GM21825 (cell line): ENCODE measurements at regions not wholly inside any gene's neighbourhood (a gene's known extent, or its start where the extent isn't known, plus 50 kb on each side); places are given as distances from the start of the nearest gene placed in this dataset.
"Not testable (repeated sequence)": the region's sequence is repeated elsewhere in the genome, so short reads cannot be mapped to it uniquely, and the experiment has no call there.

Experiments used
- ATAC-seq: cut with Tn5 transposase; IDR thresholded peaks from one replicate; pipeline ENCODE4 v1.9.1; 2021; ENCODE audit warnings: mild to moderate bottlenecking, moderate library complexity; ENCODE audit not compliant: unreplicated experiment

DNA sequence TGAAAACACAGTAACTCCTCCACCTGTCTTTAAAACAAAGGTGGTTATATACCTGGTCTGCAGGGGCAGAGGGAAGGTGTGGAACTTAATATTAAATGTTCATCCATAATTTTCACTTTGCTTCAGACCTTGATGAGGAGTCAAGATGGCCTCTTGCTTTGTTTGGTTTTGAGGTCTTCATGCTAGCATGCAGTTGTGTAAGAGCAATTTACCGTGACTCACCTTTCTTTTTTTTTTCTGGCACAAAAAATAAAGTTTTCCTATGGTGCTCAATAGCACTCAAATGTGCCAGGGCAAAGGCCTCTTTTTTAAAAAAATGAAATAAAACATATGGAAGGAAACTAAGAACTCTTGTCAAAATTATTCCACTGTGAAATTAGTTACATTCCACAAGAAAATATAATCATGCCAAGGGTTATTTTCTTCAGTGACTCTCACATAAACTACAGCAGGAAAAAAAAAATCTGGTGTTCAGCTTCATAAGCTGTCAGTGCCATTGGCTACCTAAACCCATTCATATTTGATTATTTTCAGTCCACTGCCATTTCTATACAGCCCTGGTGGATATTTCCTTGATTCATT, 128.2 kb downstream of the SLC7A11 start:
- ATAC-seq, result peak; percentile 10

DNA sequence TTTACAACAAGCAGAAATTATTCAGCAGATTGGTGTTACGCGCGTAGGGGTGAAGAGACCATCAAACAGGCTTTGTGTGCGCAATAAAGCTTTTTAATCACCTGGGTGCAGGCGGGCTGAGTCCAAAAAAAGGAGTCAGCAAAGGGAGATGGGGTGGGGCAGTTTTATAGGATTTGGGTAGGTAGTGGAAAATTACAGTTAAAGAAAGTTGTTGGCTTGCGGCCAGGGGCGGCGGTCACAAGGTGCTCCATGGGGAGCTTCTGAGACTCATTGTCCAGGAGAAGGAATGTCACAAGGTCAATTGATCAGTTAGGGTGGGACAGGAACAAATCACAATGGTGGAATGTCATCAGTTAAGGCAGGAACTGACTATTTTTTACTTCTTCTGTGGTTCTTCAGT, 129.3 kb downstream of the SLC7A11 start:
- ATAC-seq, result not testable (repeated sequence)

DNA sequence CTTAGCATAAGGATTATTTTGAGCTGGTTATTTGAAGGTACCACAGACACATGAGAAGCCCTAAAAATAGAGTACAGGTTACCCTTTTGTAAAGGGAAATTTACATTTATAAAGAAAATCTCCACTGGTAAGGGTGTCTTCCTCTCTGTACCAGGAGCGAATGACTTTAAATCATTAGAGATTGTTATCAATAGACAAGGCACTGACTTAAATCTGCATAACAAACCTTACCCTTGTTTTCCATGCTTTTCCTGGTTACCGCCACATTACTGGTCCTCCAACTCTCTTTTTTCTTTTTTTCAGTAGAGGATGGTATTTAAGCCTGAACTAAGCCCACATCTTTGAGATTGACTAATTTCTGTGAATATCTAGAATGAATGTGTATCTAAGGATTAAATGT, 129.8 kb downstream of the SLC7A11 start:
- ATAC-seq, result no peak

DNA sequence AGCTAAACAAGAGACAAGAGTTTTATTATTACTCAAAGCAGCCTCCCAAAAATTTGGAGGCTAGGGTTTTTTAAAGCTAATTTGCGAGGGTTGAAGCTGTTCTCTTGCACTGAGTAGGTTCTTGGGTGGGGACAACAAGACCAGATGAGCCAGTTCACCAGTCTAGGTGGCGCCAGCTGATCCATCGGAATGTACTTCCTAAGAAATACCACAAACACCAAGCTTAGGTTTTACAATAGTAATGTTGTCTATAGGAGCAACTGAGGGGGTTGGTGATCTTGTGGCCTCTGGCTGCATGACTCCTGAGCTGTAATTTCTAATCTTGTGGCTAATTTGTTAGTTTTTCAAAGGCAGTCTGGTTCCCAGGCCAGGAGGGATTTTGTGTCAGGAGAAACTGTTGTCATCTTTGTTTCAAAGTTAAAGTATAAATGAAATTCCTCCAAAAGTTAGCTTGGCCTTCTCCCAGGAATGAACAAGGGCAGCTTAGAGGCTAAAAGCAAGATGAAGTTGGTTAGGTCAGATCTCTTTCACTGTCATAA, 130.6 kb downstream of the SLC7A11 start:
- no peak for ATAC-seq

DNA sequence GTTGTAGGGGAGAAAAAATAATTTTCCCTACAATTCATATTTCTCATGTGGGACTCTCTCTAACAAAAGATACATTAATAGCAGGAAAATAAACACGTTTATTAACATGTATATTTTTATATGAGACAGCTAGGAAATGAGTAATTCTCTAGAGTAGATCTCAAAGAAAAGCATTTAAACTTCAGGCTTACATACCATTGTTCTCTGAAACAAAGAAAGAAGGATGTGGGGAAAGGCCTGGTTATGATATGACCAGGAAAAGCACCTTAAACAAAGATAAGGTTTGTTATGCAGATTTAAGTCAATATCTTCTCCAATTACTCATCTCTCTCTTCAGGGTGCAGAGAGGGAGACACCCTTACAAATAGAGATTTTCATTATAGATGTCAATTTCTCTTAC, 131.3 kb downstream of the SLC7A11 start:
- ATAC-seq, result no peak

DNA sequence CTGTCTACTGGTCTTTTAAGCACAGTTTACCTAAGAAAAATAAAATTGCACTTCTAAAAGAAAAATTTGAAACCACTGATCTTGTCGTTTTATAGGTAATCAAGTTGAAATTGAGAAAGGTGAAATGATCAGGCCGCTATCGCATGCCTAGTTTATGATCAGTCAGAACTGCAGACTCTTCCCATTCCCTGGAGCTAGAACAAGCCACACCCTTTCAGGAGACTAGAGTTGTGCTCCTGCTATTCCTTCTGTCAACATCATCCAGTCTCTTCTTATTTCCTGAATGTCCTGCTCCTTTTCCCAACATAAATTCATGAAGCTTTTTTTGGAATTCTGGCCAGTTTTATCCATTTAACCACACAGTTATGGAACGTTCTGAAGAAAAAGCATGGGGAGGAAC, 135.1 kb downstream of the SLC7A11 start:
- ATAC-seq, result no peak

DNA sequence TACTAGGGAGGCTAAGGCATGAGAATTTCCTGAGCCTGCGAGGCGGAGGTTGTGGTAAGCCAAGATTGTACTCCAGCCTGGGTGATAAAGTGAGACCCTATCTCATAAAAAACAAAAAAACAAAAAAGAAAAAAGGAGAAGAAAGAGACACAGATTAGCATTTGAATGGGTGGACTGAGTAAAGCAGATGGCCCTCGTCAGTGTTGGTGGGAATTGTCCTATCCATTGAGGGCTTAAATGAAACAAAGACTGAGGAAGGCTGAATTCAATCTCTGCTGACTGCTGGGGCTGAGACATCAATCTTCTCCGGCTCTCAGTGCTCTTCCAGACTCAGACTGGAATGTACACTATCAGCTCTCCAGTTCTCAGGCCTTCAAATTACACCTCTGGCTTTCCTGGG, 136.8 kb downstream of the SLC7A11 start:
- ATAC-seq, result no peak

DNA sequence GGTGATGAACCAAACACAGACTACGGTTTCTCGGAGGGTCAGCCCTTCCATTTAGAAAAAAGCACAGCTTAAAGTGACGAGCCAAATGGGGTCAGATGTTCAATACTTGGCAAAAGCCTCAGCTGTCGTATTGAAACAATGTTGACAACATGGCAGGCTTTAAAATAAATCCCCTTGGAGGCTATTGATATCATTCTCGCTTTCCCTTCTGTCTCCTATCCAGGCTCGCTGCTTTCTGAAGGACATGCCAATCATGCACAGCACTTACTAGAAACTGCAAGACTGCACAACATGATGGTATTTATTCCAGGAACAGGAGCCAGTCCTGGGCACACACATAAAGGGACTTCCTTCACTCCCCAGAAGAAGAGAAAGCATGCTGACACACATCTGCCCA, 137.9 kb downstream of the SLC7A11 start:
- ATAC-seq, result no peak

DNA sequence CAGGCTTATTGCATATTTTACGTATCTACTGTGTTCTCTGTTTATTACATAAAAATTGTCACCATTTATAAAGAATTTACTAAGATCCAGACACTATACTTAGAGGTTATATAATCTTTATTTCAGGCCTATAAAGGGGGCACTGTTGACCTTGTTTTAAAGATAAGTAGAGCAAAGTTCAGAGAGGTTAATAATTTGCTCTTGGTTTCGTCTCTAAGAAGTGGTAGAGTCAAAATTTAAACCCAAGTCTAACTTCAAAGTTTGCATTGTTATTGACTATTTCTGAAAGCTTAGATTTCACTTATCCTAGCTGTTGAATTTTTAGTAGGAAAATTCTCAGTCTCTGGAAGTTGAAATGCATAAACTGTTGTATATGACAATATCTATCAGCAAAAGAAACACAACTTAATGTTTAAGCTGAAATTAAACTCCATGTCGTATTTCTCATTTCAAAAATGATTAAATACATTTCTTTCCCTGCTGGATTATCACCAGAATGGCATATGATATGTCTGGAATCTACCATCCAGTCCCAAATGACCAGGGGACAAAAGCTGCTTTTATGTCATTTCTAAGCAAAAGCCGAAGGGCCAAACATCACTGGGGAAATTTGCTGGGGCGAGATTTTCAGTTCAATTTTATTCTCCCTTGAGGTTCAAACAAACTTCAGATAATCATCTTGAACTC, 138.4 kb downstream of the SLC7A11 start:
- no peak for ATAC-seq

DNA sequence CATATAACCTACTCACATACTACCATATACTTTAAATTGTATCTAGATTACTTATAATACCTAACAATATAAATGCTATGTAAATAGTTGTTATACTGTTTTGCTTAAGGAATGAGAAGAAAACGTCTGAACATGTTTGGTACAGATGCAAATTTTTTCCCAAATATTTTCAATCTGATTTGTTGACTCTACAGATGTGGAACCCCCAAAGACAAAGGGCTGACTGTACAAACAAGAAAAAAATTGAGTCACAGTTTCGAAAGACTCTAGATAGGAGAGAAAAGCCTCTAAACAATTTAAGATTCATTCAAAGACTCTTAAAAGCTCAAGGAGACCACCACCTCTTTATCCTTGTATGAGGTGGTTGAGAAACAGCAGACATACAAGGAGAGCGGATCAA, 142.8 kb downstream of the SLC7A11 start:
- no peak for ATAC-seq

DNA sequence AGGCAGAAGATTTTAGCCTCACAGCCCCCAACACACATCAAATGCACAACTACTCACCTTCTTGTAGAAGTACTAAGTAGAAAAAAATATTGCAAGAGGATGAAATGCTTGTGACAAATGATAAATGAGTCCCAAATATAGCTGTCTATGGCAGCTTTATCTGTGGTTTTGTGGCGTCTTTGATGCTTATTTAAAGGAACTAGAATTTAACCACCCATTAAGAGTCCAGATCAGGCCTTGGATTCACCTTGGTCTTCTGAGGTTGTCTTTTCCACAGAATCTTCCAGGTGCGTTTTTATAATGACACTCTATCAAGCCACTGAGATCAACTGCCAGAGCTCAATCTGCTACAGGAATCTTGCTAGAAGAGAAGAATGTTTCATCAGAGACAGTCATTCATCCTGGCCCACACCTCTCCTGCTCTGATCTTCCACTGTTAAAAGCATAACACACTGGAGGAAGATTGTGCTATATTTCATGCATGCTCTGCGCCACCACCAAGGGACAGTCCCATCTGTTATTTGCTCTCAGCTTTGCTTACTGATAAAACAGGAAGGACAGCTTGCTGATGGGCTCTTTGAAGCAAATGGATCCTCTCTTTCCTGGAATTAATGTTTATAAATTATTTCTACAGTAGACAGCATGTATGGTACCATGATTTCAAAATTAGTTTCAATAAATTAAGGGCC, 144.1 kb downstream of the SLC7A11 start:
- no peak for ATAC-seq

DNA sequence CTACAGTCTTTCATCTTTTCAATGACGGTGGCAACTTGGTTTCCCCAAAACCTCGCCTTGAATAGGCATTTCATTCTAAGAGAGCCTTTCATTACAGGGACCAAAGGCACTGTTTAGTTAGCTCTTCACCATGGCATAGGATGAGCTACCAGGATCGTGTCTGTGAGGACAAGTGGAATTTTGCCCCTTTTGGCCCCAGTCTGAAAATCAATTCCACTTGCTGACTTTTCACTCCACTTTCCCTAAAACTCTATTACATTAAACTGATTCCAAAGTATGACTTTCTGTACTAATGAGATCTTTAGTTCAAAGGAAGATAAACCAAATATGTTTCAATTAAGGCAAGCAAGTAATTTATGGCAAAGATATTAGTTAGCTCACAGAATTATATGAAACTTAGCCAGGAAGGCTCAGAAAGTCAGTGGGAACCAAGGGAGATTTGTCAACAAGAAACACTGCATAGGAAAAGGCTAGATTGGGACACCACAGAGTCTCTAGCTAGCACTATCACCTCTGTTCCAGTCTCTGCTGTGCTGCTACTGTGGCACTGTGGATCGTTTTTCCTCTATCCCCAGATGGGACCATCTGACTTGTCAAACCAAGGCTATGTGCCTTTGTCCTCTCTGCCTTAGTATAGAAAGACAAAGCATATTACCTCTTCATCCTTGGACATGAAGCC, 145.6 kb downstream of the SLC7A11 start:
- no peak for ATAC-seq

DNA sequence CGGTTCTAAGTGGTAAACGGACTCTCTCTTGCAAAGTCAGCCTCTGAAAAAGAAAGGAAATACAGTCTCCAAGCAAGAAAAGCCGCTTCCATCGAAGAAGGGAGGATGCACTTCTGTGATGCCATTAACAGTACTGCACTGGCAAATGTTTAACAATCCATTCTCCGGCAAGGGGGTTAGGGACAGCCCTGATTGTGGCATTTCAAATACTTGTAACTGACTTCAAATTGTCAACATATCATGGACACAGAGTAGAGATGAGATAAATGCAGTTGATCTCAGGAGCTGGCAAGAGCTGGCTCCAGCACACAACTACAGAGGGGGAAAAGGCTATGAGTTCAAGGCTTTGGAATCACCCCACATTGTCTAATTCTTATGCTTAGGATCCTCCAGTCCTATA, 146.8 kb downstream of the SLC7A11 start:
- no peak for ATAC-seq

DNA sequence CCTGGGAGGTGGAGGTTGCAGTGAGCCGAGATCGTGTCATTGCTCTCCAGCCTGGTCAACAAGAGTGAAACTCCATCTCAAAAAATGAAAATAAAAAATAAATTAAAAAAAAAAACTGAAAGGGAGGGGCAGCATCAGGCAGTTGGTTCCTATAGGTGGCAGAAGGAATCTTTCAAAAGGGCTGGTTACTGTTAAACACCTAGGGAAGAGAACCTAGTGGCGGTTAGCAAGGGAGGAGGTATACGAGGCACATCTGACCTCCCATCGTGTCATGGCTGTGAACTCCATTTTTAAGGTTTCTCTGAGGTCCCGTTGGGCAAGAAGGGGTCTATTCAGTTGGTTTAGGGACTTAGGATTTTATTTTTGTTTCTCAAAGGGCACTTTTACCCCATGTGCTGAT, 150.1 kb downstream of the SLC7A11 start:
- no peak for ATAC-seq

DNA sequence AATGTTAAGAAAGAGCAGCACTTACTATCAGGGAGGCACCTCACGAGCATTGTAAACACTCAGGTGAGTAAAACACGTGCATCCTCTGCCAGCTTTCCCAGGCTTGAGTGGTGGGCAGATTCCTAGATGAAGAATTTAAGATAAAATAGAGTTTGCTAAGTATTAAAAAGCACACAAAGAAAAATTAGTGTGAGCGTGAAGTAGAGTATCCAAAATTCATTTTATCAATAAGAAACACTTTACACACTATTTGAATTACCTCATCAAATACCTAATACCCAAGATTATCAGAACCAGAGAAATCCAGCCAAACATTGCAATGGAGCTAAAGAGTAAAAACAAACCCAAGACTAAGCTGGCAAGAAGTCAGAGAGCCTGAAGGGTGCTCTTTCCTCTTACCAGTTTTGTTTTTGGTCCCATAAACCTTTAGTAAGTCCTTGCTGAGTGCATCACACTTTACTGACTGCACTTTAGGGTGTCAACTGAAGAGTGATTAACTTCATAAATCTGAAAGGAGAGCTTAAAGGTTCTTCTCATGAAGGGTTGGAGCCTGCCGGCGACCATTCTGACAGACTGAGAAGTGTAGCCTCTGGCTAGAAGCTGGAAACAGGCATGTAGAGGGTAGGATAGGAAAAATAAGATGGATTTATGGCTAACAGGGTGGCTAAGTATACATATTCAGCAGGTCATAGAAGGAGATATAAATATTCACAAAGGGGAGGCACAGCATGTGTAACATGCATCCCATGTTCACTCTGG, 151.1 kb downstream of the SLC7A11 start:
- ATAC-seq, result no peak

DNA sequence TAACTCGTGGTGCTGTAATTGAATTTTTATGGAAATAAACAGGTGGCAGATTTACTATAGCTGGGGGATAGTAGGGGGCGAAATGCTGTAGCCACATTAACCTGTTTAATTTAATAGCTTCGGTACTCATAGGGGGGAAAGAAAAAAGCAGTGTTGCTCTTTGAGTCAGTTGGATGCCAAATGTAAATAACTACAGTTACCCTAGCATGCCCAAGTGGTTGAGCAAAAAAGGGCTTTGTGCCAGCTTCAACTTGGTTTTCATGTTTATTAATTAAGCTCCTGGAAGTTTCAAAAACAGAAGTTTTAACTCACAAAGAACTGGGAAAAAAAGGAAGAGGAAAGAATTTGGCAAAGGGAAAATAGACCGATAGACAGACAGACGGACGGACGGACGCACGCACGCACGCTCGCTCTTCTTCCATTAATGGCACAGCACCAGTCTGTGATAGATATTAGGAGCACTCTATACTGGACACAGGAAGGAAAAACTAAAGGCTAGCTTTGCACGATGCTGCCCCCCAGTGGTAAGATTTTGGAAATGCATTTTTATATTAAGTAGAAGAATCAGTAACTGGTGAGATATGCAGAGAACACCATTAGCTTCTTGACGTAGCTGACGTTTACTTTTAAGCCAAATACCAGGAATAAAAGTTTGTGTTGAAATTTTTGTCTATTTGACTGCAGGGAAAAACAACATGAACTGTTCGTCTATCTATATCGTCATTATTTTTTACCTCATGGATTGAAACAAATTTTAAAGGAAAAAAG, 151.8 kb downstream of the SLC7A11 start:
- ATAC-seq, result peak; percentile 67

DNA sequence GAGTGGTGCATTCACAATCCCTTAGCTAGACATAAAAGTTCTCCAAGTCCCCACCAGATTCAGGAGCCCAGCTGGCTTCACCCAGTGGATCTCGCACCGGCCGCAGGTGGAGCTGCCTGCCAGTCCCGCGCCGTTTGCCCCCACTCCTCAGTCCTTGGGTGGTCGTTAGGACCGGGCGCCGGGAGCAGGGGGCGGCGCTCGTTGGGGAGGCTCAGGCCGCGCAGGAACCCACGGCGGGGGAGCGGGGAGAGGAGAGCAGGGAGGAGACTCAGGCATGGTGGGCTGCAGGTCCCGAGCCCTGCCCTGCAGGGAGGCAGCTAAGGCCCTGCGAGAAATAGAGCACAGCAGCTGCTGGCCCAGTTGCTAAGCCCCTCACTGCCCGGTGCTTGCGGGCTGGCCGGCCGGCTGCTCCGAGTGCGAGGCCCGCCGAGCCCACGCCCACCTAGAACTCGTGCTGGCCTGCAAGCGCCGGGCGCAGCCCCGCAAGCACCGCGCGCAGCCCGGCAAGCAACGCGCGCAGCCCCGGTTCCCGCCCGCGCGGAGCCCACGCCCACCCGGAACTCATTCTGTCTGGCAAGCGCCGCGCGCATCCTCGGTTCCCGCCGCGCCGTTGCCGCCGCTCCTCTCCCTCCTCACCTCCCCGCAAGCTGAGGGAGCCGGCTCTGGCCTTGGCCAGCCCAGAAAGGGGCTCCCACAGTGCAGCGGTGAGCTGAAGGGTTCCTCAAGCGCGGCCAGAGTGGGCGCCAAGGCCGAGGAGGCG, 153.5 kb downstream of the SLC7A11 start:
- no peak for ATAC-seq

DNA sequence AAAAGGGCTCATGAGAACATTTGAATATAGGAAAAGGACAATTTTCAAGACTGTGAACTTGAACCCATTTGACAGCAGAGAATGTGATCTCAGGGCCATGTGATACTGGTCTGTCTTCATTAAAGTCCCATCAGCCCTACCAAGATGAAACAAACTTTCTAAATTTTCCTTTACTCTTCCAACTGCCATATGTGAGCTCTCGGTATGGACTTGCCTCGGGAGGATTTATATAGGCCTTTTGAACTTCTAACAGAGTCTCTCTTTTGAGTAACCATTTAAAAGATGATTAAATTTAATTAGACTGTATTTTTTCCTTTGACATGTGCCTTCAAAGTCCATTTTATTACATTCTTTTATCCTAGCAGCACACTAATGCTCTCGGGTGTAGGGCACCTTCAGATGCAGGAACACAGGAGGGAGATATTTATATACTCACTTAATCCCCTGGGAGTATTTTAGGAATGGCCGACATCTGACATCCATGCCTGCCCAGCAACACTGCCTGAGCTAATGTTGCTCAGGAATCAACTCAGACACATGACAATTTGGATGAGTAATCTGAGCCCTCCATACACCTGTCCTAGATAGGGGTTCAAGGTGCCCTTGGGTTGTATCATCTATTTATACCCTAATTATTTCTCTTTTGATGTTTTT, 155.0 kb downstream of the SLC7A11 start:
- ATAC-seq, result no peak

DNA sequence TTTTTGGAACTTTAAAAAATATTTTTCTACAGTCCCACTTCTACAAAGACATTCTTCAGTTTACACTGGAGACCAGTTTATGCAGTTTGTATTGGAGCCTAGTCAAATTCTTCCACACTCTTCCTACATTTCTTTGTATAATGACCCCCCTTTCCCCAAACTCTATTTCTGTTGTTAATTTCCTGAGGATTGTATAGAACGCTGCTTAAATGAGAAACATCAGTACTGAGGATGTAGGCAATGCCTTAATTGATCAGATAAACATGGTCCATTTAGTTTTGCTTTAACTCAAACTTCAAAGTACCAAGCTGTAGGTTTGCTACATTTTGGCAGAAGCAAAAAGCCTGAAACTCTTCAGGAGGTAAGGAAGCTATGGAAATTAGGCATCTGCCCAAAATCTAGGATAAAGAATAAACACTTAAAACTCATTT, 155.5 kb downstream of the SLC7A11 start:
- ATAC-seq, result no peak
